CD14-positive monocyte (primary cell): ENCODE measurements at regions not wholly inside any gene's neighbourhood (a gene's known extent, or its start where the extent isn't known, plus 50 kb on each side); places are given as distances from the start of the nearest gene placed in this dataset.

Source experiments
- DNase-seq, 3 donors: peaks; one replicate each; pipeline ENCODE4 v3.0.0-alpha.2; 2011 to 2022
- H2AFZ ChIP-seq: 2 replicates; pipeline ENCODE4 v1.6.0; 2012; ENCODE audit warnings: mild to moderate bottlenecking, low read depth, low read length, inconsistent platforms; ENCODE audit not compliant: insufficient read depth, poor library complexity, severe bottlenecking
- H3K27ac ChIP-seq, 2 donors: 1 replicate in 1 of 2; 2 replicates in 1 of 2; pipeline ENCODE4 v1.5.1; 2012 to 2013; ENCODE audit warnings: low read length in 2 of 2, control low read depth in 1 of 2, inconsistent platforms in 1 of 2, low read depth in 1 of 2, mild to moderate bottlenecking in 1 of 2
- H3K27me3 ChIP-seq, 2 donors: one replicate each; pipeline versions ENCODE4 v1.6.0 to v1.6.1; 2011 to 2013; ENCODE audit warnings: low read length in 2 of 2; ENCODE audit not compliant: control insufficient read depth in 2 of 2, insufficient read depth in 2 of 2
- H3K36me3 ChIP-seq, 2 donors: replicated peaks in 1 of 2; 1 replicate in 1 of 2; 2 replicates in 1 of 2; pipeline versions ENCODE4 v1.5.1 to v1.6.1; 2012 to 2013; ENCODE audit warnings: low read length in 2 of 2, control low read depth in 1 of 2, inconsistent platforms in 1 of 2, mild to moderate bottlenecking in 1 of 2; ENCODE audit not compliant: insufficient read depth in 2 of 2, control insufficient read depth in 1 of 2
- H3K4me1 ChIP-seq, 2 donors: 1 replicate in 1 of 2; 2 replicates in 1 of 2; pipeline versions ENCODE4 v1.5.1 to v1.6.1; 2012 to 2013; ENCODE audit warnings: low read length in 2 of 2, control low read depth in 1 of 2, inconsistent platforms in 1 of 2, mild to moderate bottlenecking in 1 of 2, moderate library complexity in 1 of 2; ENCODE audit not compliant: insufficient read depth in 2 of 2, control insufficient read depth in 1 of 2
- H3K4me2 ChIP-seq: replicated peaks from 2 replicates; pipeline ENCODE3; 2012; ENCODE audit warnings: low read length, moderate library complexity, mild to moderate bottlenecking; ENCODE audit not compliant: poor library complexity, severe bottlenecking; ENCODE audit errors: extremely low read depth
- H3K4me3 ChIP-seq, 3 experiments: fragments of 200-600 bp in 1 of 3; sonication (generic) in 1 of 3; replicated peaks in 1 of 3; 1 replicate in 2 of 3; 2 replicates in 1 of 3; pipeline ENCODE4 v1.5.1; 2011 to 2013; ENCODE audit warnings: low read length in 3 of 3, mild to moderate bottlenecking in 3 of 3, control low read depth in 2 of 3, low read depth in 2 of 3, inconsistent platforms in 1 of 3, moderate library complexity in 1 of 3
- H3K79me2 ChIP-seq: 2 replicates; pipeline ENCODE4 v1.6.0; 2012; ENCODE audit warnings: mild to moderate bottlenecking, control low read depth, inconsistent platforms, low read length, moderate library complexity; ENCODE audit not compliant: insufficient read depth
- H3K9ac ChIP-seq: 2 replicates; pipeline ENCODE4 v1.6.0; 2017; ENCODE audit warnings: low read length, mild to moderate bottlenecking; ENCODE audit not compliant: insufficient read depth, poor library complexity, severe bottlenecking
- H3K9me3 ChIP-seq, 2 donors: replicated peaks in 1 of 2; 1 replicate in 1 of 2; 2 replicates in 1 of 2; pipeline versions ENCODE4 v1.5.1 to v1.6.1; 2012 to 2013; ENCODE audit warnings: low read length in 2 of 2, control low read depth in 1 of 2; ENCODE audit not compliant: control insufficient read depth in 1 of 2, insufficient read depth in 1 of 2
- H4K20me1 ChIP-seq: 2 replicates; pipeline ENCODE4 v1.6.0; 2012; ENCODE audit warnings: mild to moderate bottlenecking, low read length, control low read depth, moderate library complexity; ENCODE audit not compliant: insufficient read depth
- H3K27ac Mint-ChIP-seq, 7 donors: one replicate each; pipeline ENCODE4 v1.8.0; 2020; ENCODE audit warnings: mild to moderate bottlenecking in 7 of 7, mixed read lengths in 7 of 7, moderate library complexity in 6 of 7, inconsistent platforms in 2 of 7
- H3K27me3 Mint-ChIP-seq, 3 donors: one replicate each; pipeline ENCODE4 v1.8.0; 2021 to 2022; ENCODE audit warnings: low read depth in 3 of 3, mild to moderate bottlenecking in 3 of 3, mixed read lengths in 3 of 3, moderate library complexity in 3 of 3, inconsistent platforms in 1 of 3
- H3K36me3 Mint-ChIP-seq, 2 donors: one replicate each; pipeline ENCODE4 v1.8.0; 2020; ENCODE audit warnings: mixed read lengths in 2 of 2, inconsistent platforms in 1 of 2, mild to moderate bottlenecking in 1 of 2
- H3K4me1 Mint-ChIP-seq: one replicate; pipeline ENCODE4 v1.8.0; 2020; ENCODE audit warnings: mild to moderate bottlenecking, mixed read lengths
- H3K4me3 Mint-ChIP-seq, 2 donors: one replicate each; pipeline ENCODE4 v1.8.0; 2020; ENCODE audit warnings: mild to moderate bottlenecking in 2 of 2, mixed read lengths in 2 of 2, moderate library complexity in 1 of 2
- H3K9me3 Mint-ChIP-seq, 7 donors: one replicate each; pipeline ENCODE4 v1.8.0; 2020 to 2022; ENCODE audit warnings: mixed read lengths in 7 of 7, mild to moderate bottlenecking in 6 of 7, moderate library complexity in 6 of 7, inconsistent platforms in 2 of 7
- CTCF ChIP-seq: fragments of 200-600 bp; IDR thresholded peaks from one replicate; pipeline ENCODE4 v1.8.0; 2022; ENCODE audit warnings: antibody characterized with exemption, mild to moderate bottlenecking
- WGBS: methylation state at CpG from one replicate; pipeline ENCODE4 v1.1.5; 2013; ENCODE audit warnings: missing lambda C conversion rate; ENCODE audit not compliant: insufficient coverage; 5-methylcytosine and 5-hydroxymethylcytosine counted together
- intact Hi-C, 2 donors: fragments of 100-400 bp; cut with micrococcal nuclease; formaldehyde crosslinking; loops; one replicate each; pipeline versions ENCODE4 v1.15.0 to v1.15.1; 2023

- peaks cover 0 to 2% (median 2%) of the 10 kb centered on the region in 3 donors for H3K27me3 Mint-ChIP-seq
- DNase-seq = no peak
- H3K9me3 Mint-ChIP-seq = peaks cover 2 to 25% (median 7%) of the 10 kb centered on the region in 7 donors
- H3K4me1 Mint-ChIP-seq = no peaks in the 10 kb centered on the region
- H3K36me3 Mint-ChIP-seq = no peaks in the 10 kb centered on the region
- H3K4me3 Mint-ChIP-seq = no peak overlapping the region
- Histone ChIP-seq H3K36me3 (no peaks in the 10 kb centered on the region), H3K4me1 (no peaks in the 10 kb centered on the region), H4K20me1 (no peaks in the 10 kb centered on the region), H3K79me2 (no peaks in the 10 kb centered on the region), H3K9ac (no peak overlapping the region), H2AFZ (no peak overlapping the region), H3K27ac (no peak overlapping the region), H3K4me3 (no peak overlapping the region), H3K27me3 (no peaks in the 10 kb centered on the region), H3K4me2 (no peak overlapping the region), H3K9me3 (peaks cover 0 to 7% of the 10 kb centered on the region in 2 donors)
- H3K27ac Mint-ChIP-seq = no peak overlapping the region
- intact Hi-C loops = no loop called here
- WGBS = no CpG with 5 or more reads among the region's 5 CpGs
- TF ChIP-seq CTCF = no peak
These were observed 857.1 kb downstream of the AACS start for GRCh38 chr12:125922330-125922729.

- Histone ChIP-seq H3K79me2 (no peaks in the 10 kb centered on the region), H3K4me2 (no peak overlapping the region), H3K9ac (no peak overlapping the region), H4K20me1 (no peaks in the 10 kb centered on the region), H3K4me3 (no peak overlapping the region), H3K4me1 (no peaks in the 10 kb centered on the region), H2AFZ (no peak overlapping the region), H3K9me3 (no peaks in the 10 kb centered on the region), H3K36me3 (no peaks in the 10 kb centered on the region), H3K27ac (no peak overlapping the region), H3K27me3 (no peaks in the 10 kb centered on the region)
- Mint-ChIP-seq H3K4me3 (no peak overlapping the region), H3K27ac (no peak overlapping the region), H3K4me1 (no peaks in the 10 kb centered on the region), H3K9me3 (peaks cover 0 to 5% (median 3%) of the 10 kb centered on the region in 7 donors), H3K36me3 (no peaks in the 10 kb centered on the region), H3K27me3 (no peaks in the 10 kb centered on the region)
- no peak for DNase-seq
- no peak for TF ChIP-seq CTCF
- intact Hi-C loops = no loop called here
- no CpG with 5 or more reads among the region's 1 CpG for WGBS
These were observed 871.3 kb downstream of the AACS start for GRCh38 chr12:125936502-125936901.
